Motor neuron (in vitro differentiated cells): ENCODE measurements at regions not wholly inside any gene's neighbourhood (a gene's known extent, or its start where the extent isn't known, plus 50 kb on each side); places are given as distances from the start of the nearest gene placed in this dataset.
A peak's percentile ranks its signal among the peaks of the same experiment; 100 is the strongest.
"Not testable (repeated sequence)": the region's sequence is repeated elsewhere in the genome, so short reads cannot be mapped to it uniquely, and the experiment has no call there.

Experiments used
- ATAC-seq, 8 experiments: fragments of 200-7000 bp; cut with Tn5 transposase; replicated peaks in 6 of 8; 2 replicates each; pipeline ENCODE4 v1.8.0; 2021; ENCODE audit warnings: mild to moderate bottlenecking in 8 of 8, moderate library complexity in 8 of 8
- H3K27ac ChIP-seq, 2 donors: fragments of 250-450 bp; sonication (Bioruptor Pico); 2 replicates each; pipeline ENCODE4 v1.9.0; 2021; ENCODE audit warnings: antibody characterized with exemption in 2 of 2, mild to moderate bottlenecking in 2 of 2, moderate library complexity in 1 of 2
- H3K4me1 ChIP-seq, 2 donors: fragments of 250-450 bp; sonication (Bioruptor Pico); replicated peaks in 1 of 2; 2 replicates each; pipeline ENCODE4 v1.6.1; 2021; ENCODE audit warnings: antibody characterized with exemption in 2 of 2, mild to moderate bottlenecking in 2 of 2, moderate library complexity in 1 of 2
- H3K4me3 ChIP-seq, 5 donors: fragments of 250-450 bp; sonication (Bioruptor Pico); 2 replicates each; pipeline ENCODE4 v1.9.0; 2021; ENCODE audit warnings: antibody characterized with exemption in 5 of 5, mild to moderate bottlenecking in 5 of 5, moderate library complexity in 4 of 5
- WGBS, 10 experiments: fragments of 450-650 bp; shearing (Covaris generic); methylation state at CpG; one replicate each; pipeline ENCODE4 v1.0.0; 2022; 5-methylcytosine and 5-hydroxymethylcytosine counted together
- in situ Hi-C, 9 experiments: fragments of 400-800 bp; cut with MboI; loops; one replicate each; pipeline ENCODE4 v1.15.0; 2021; ENCODE audit warnings: low sequenced_read_pairs in 9 of 9, low pct_unique_long_range_greater_than_20kb in 2 of 9; ENCODE audit not compliant: unreplicated experiment in 9 of 9

GRCh38 chr7:85392789-85393188 lies 205.9 kb upstream of the SEMA3D start:
- Histone ChIP-seq H3K27ac (no peak overlapping the region), H3K4me3 (no peak overlapping the region), H3K4me1 (no peaks in the 10 kb centered on the region)
- in situ Hi-C loops, result no loop called here
- 0 to 100% (median 40%) methylated on average over 1 of the region's 1 CpG; no CpG with 5 or more reads in 4 of the 10 experiments for WGBS, 10 experiments
- ATAC-seq, result no peak

- Histone ChIP-seq H3K27ac (no peak overlapping the region), H3K4me3 (no peak overlapping the region), H3K4me1 (no peaks in the 10 kb centered on the region)
- 17 to 100% (median 69%) methylated on average over 1 to 4 of the region's 4 CpGs for WGBS, 10 experiments
- in situ Hi-C loops, result no loop called here
- no peak for ATAC-seq
These were observed 205.5 kb upstream of the SEMA3D start for GRCh38 chr7:85392326-85392725.

GRCh38 chr7:85386460-85386859 lies 199.6 kb upstream of the SEMA3D start:
- no peak overlapping the region for H3K4me3 ChIP-seq
- H3K4me1 ChIP-seq, result no peaks in the 10 kb centered on the region
- in situ Hi-C loops, result no loop called here
- 88 to 100% (median 100%) methylated on average over 1 of the region's 1 CpG; no CpG with 5 or more reads in 4 of the 10 experiments for WGBS, 10 experiments
- H3K27ac ChIP-seq, result no peak overlapping the region
- no peak for ATAC-seq

- in situ Hi-C loops, result no loop called here
- Histone ChIP-seq H3K4me3 (no peak overlapping the region), H3K27ac (no peak overlapping the region), H3K4me1 (no peaks in the 10 kb centered on the region)
- peak in 1 of 8 experiments; percentile 59 for ATAC-seq
- WGBS, 10 experiments, result 33 to 100% (median 67%) methylated on average over 1 to 2 of the region's 2 CpGs; no CpG with 5 or more reads in 1 of the 10 experiments
These were observed 197.5 kb upstream of the SEMA3D start for GRCh38 chr7:85384392-85384791.

- no peak overlapping the region for H3K27ac ChIP-seq
- WGBS, 10 experiments, result 54 to 95% (median 84%) methylated on average over 1 to 16 of the region's 16 CpGs; no CpG with 5 or more reads in 2 of the 10 experiments
- in situ Hi-C loops, result no loop called here
- ATAC-seq, result no peak
- no peak overlapping the region for H3K4me3 ChIP-seq
- H3K4me1 ChIP-seq, result no peaks in the 10 kb centered on the region
These were observed 194.4 kb upstream of the SEMA3D start for GRCh38 chr7:85381212-85381611.

GRCh38 chr7:85376589-85376988 lies 189.7 kb upstream of the SEMA3D start:
- ATAC-seq, result no peak
- WGBS, 10 experiments, result 0 to 100% (median 80%) methylated on average over 1 to 2 of the region's 2 CpGs; no CpG with 5 or more reads in 3 of the 10 experiments
- no peak overlapping the region for H3K27ac ChIP-seq
- H3K4me1 ChIP-seq, result no peaks in the 10 kb centered on the region
- in situ Hi-C loops, result no loop called here
- no peak overlapping the region for H3K4me3 ChIP-seq

- in situ Hi-C loops, result no loop called here
- Histone ChIP-seq H3K27ac (no peak overlapping the region), H3K4me3 (no peak overlapping the region), H3K4me1 (no peaks in the 10 kb centered on the region)
- 13 to 100% (median 75%) methylated on average over 1 of the region's 1 CpG; no CpG with 5 or more reads in 1 of the 10 experiments for WGBS, 10 experiments
- no peak for ATAC-seq
These were observed 170.1 kb upstream of the SEMA3D start for GRCh38 chr7:85356916-85357315.

GRCh38 chr7:85343484-85343883 lies 156.6 kb upstream of the SEMA3D start:
- no peak for ATAC-seq
- Histone ChIP-seq H3K4me1 (no peaks in the 10 kb centered on the region), H3K27ac (no peak overlapping the region), H3K4me3 (no peak overlapping the region)
- in situ Hi-C loops, result no loop called here

- ATAC-seq, result no peak
- Histone ChIP-seq H3K27ac (no peak overlapping the region), H3K4me1 (no peaks in the 10 kb centered on the region), H3K4me3 (no peak overlapping the region)
- in situ Hi-C loops, result no loop called here
These were observed 155.9 kb upstream of the SEMA3D start for GRCh38 chr7:85342781-85343180.

- ATAC-seq, result no peak
- Histone ChIP-seq H3K27ac (no peak overlapping the region), H3K4me3 (no peak overlapping the region), H3K4me1 (no peaks in the 10 kb centered on the region)
- 15 to 86% (median 59%) methylated on average over 1 to 2 of the region's 2 CpGs; no CpG with 5 or more reads in 2 of the 10 experiments for WGBS, 10 experiments
- in situ Hi-C loops, result no loop called here
These were observed 155.1 kb upstream of the SEMA3D start for GRCh38 chr7:85341973-85342372.

- in situ Hi-C loops, result no loop called here
- H3K4me1 ChIP-seq, result no peaks in the 10 kb centered on the region
- WGBS, 10 experiments, result 60 to 100% (median 78%) methylated on average over 1 of the region's 1 CpG; no CpG with 5 or more reads in 1 of the 10 experiments
- no peak overlapping the region for H3K27ac ChIP-seq
- ATAC-seq, result no peak
- H3K4me3 ChIP-seq, result no peak overlapping the region
These were observed 154.3 kb upstream of the SEMA3D start for GRCh38 chr7:85341121-85341520.

- no peak for ATAC-seq
- no peak overlapping the region for H3K4me3 ChIP-seq
- H3K4me1 ChIP-seq, result no peaks in the 10 kb centered on the region
- H3K27ac ChIP-seq, result no peak overlapping the region
- 8 to 100% (median 86%) methylated on average over 1 of the region's 1 CpG; no CpG with 5 or more reads in 5 of the 10 experiments for WGBS, 10 experiments
- in situ Hi-C loops, result no loop called here
These were observed 149.2 kb upstream of the SEMA3D start for GRCh38 chr7:85336086-85336485.

- no CpG with 5 or more reads among the region's 15 CpGs for WGBS, 10 experiments
- ATAC-seq, in situ Hi-C loops, H3K4me3 ChIP-seq, H3K4me1 ChIP-seq, H3K27ac ChIP-seq: not testable (repeated sequence)
These were observed 148.3 kb upstream of the SEMA3D start for GRCh38 chr7:85335113-85335512.

GRCh38 chr7:85328456-85328998 lies 141.7 kb upstream of the SEMA3D start:
- no peak overlapping the region for H3K4me3 ChIP-seq
- H3K4me1 ChIP-seq, result no peaks in the 10 kb centered on the region
- no peak overlapping the region for H3K27ac ChIP-seq
- 39 to 100% (median 94%) methylated on average over 1 to 3 of the region's 3 CpGs; no CpG with 5 or more reads in 1 of the 10 experiments for WGBS, 10 experiments
- no peak for ATAC-seq
- in situ Hi-C loops, result no loop called here
